HG03280 (cell line): ENCODE measurements at regions not wholly inside any gene's neighbourhood (a gene's known extent, or its start where the extent isn't known, plus 50 kb on each side); places are given as distances from the start of the nearest gene placed in this dataset.

ENCODE experiments used
- ATAC-seq: cut with Tn5 transposase; IDR thresholded peaks from one replicate; pipeline ENCODE4 v1.9.1; 2021; ENCODE audit warnings: mild to moderate bottlenecking, moderate library complexity; ENCODE audit not compliant: unreplicated experiment

DNA sequence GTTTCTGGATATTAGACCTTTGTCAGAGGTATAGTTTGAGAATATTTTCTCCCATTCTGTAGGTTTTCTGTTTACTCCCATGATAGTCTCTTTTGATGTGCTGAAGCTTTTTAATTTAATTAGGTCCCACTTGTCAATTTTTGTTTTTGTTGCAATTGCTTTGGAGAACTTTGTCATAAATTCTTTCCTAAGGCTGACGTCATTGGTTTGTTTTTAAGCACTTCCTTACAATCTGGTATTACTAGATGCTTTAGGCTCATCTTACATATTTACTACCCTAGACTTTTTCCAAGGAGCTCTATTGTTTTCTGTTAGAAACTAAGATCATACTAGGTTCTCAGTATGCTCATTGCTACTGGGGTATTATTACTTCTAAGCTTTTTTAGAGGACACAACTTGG, 806.3 kb downstream of the PDHA2 start:
- ATAC-seq: no peak

DNA sequence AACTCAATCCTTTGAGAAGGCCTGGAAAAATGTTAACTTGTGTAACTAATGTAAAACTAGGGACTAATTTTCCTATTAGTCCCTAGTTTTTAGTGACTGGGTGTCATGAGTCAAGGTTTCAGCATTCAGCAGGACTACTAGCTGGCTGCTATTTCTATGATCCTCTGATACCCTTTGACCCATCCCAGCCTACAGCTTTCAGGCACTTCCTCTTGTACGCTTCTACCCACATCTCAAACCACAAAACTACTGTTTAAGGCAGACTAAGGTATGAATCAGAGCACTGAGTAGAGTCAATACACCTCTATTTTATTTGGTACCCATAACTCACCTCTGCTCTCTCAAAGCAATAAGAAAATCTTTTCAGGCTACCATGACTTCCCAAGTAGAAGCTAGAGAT, 809.6 kb downstream of the PDHA2 start:
- no peak for ATAC-seq

DNA sequence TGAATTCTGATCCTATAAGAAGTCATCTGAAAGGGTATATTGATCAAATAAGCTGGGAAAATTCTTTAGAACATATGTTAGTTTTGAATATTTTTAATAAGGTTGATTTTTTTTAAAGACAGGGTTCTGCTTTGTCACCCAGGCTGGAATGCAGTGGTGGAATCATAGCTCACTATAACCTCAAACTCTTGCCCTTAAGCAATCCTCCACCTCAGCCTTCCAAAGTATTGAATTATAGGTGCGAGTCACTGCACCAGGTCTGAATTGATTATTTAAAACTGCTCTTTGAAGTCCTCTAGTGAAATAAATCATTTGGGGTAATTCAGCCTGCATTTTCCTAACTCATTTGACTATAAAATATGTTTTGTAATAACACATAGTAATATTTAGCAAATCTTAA, 812.3 kb downstream of the PDHA2 start:
- no peak for ATAC-seq

DNA sequence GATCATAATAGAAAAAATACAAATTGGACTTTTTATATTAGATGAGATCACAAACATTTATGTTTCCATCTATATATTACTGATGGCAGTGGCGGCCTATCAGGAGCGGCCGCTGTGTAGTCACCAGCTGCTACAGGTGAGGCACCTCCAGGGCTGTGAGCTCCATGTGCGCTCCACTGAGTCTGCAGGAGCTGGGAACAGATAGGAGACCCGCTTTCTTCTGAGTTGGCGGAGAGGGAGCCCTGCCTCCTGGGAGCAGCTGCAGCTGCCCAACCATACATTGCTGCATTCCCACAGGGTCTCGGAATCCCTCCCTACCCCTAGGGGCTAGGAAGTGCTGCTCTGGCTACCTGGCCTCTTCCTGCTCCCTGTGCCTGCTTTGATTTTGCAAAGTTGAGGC, 812.9 kb downstream of the PDHA2 start:
- ATAC-seq: no peak

DNA sequence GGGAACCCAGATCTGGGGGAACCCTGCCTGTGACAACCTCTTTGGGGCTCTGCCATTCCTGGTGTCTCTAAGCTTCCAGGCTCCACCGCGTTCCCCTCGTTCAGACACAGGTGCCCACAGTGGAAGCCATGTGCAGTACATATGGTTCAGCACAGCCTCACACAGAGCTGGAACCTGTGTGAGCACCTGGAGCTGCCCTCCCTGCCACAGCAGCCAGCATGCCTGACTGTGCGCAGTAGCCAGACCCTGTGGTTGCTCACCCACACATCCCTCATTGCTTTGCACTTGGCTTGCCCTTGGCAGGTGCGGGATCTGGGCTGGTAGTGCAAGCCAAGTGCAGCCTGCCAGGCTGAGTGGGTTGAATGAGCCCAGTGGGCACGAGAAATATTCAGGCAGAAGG, 814.2 kb downstream of the PDHA2 start:
- ATAC-seq: no peak

DNA sequence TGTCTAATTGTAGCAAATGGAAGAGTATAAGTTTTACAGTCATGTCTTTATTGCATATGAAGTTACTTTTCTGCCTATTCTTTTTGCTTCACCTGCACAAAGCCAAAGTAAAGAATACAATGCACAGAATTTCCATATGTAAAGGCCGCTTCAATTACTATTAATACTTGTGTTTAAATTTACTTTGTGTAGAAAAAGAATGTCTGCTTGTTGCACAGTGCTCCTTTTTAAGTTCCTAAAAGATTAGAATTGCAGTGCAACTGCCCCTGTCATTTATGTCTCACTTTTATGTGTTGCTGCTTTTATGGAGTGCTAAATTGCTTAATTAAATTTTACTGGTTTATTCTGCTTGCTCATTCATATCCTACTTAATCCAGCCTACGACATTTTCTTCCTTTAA, 830.5 kb downstream of the PDHA2 start:
- no peak for ATAC-seq

DNA sequence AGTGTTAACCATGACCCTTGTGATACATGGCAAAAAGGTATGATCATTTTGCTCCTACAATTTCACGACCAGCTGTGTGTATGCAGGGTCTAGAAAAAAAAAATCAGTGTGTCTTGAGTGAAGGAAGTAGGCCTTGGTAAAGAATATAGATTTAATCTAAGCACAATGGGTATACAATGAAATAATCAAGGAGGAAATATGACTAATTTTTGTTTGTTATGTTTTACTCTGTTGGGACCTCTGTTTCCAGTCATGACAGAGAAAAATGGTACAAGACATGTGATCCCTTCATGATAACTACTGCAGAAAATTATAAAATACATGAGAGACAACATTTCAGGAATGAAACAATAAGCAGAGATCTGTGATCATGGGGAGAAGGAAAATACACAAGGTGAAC, 835.5 kb downstream of the PDHA2 start:
- no peak for ATAC-seq

DNA sequence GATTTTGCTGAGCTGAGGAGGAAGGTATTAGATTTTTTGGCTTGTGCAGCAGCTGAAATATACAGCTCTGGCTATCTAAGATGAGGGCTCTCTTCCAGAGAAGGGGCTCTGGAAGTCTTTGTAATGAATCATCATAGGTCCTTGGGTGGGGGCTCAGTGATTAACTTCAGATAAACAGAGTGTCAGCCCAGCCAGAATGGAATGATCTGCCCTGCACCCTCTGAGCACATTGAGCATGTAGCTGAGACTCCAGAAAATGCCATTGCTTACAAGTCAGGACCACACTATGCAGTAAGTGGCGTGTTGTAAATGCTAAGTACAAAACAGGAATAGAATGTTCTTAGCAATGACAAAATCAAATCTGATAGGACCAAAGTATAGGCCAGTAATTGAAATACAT, 836.0 kb downstream of the PDHA2 start:
- ATAC-seq: no peak

DNA sequence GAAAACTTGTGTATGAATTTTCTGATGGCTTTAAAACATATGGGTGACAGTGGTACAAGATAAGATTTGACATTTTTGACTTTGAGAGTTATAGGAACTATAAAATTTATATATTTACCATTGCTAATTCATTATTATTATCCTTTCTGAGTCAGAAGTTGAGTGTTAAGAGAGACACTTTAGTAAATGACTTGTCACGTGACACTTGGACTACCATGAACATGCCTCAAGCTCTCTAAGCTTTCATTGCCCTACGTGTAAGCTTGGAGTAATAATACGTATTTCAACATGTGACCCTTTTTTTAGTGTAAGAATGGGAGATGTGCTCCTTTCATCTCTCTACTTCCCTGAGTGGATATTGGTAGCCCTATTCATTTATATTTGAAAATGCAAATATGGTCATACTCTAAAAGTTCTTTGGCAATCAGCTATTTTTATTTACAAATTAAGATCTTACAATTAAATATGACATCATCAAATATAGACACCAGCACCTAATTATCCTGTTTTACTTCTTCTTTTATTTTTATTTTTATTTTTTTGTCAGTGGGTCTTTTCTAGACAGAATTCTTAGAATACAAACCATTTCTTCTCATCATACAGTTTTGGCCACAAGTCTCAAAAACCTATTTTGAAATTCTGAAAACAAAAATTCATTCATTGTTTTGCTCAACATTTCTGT, 837.0 kb downstream of the PDHA2 start:
- ATAC-seq: no peak

DNA sequence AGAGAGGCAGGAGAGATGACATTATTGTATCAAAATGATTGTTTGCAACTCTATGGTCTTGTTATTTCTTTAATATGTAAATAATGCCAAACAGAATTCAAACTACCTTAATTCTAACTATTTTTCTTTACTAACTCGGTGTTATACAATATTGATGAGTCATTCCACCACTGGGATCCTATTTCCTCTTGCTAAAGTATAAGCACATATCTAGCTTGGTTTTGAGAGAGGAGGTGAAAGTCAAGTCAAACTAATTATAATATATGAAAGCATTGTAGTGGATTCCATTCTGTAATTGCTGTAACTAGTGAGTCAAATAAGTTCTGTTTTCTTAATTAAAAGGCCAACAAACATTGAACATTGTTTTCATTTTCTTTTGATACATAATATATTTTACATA, 837.6 kb downstream of the PDHA2 start:
- no peak for ATAC-seq

DNA sequence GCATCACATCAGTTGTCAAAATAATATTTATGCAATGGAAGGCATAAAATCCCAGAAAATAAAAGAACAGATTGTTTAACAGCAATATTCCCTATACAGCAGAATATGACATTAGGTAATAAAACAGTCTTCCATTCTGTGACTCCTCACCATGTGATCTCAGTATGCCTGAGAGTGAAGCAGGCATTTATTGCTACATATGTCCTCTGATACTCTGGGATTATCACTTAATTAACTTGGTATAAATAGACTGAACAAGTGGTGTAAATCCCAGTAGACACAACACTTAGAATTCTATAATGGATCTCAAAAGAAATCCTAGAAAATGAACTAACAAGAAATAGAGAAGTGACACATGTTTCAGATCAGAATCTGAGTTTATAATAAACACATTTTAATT, 841.3 kb downstream of the PDHA2 start:
- no peak for ATAC-seq

DNA sequence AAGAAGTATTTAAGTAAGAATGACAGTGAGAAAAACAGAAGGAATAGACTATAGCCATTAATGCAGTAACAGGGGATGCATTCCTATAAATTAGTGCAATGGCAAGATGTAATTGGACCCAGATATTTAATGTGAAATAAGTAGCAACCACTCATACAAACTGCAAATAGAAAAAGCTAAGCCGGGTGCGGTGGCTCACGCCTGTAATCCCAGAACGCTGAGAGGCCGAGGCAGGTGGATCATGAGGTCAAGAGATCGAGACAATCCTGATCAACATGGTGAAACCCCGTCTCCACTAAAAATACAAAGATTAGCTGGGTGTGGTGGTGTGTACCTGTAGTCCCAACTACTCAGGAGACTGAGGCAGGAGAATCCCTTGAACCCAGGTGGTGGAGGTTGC, 845.8 kb downstream of the PDHA2 start:
- no peak for ATAC-seq

DNA sequence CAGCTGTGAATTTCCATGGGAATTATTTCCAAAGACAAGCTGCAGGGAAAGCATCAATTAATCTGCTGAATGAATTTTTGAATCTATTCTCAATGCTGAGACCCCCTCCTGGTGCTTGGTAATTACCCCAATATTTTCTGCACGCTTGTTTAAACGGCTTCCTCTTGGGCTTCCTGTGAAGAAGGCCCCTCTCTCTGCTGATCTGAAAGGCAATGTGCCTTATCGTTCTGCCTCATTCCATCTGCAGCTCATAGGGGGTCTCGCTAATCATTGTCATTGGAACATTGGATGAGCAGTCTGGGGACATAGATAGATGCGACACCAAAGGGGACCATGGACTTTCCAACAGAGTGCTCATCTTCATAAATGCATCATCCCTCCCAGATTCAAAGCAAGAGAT, 851.6 kb downstream of the PDHA2 start:
- no peak for ATAC-seq

DNA sequence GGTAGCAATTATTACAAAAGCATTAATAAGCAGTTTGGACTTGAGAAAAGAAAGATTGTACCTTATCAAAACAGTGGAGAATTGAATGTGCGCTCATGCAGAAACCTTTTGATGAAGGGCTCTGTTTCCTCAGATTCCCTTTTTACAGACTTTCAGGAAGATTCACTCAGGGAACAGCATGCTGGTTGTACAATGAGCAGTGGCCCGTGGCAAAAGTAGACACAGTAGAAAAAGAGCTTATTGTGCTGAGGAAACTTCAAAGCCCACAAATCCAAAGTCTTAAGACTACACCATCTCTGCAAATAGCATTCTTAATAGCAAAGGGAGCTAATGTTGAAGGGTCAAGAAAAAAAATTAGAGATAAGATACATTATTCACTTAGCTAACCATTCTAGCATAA, 858.9 kb downstream of the PDHA2 start:
- ATAC-seq: no peak

DNA sequence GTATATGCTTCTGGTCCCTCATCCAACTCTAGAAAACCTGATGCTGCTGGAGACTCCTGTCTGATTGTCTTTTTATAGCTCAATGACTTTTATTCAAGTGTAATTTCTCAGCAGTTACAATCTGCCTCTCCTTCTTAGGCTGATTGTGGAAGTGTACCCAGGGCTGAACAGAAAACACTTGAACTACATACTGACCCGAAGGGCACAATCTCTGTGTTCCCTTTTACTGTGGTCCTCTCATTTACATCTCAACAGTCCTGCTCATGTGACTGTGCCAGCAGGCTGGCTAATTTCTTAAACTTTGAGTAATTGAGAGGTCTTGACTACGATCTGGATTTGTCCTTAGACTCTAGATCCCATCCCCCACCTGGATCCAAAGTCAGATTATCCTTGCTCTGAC, 863.4 kb downstream of the PDHA2 start:
- no peak for ATAC-seq

DNA sequence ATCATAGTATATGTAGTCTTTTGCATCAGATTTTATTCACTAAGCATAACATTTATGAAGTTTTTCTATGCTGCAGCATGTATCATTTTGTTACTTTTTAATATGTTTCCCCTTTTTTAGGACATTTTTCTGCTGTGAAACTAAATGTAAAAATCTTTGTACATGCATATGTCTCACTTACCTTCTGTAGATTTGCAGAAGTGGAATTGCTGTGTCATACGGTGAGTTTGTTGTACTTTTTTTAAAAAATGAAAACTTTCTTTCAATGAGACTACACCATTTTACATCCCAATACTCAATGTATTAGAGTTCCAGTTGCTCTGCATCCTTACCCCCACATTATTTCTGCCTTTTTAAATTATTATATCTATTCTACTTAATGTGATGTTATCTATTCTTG, 868.9 kb downstream of the PDHA2 start:
- ATAC-seq: no peak

DNA sequence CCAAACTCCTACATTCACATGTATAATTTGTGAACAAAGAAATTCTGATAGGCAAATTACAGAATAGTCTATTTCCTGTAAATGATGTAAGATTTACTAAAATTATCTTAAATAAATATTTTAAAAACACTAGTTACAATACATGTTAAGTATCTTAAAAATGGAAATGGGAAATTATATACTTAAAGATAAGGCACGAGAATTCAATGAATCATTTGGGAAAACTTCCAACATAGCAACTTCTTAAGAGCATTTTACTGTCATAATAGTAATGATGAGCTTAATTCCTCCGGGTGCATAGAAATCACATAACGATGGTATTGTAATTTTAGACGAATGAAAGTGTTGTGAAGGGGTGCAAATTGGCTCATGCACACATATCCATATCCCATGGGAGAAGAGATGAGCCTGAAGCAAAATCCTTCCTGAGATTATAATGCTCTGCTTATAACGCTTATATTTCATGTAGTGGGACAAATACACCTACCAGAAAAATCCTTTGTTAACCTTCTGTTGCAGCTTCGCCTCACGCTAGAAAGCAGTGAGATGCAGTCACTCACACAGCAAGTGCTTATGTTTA, 873.5 kb downstream of the PDHA2 start:
- ATAC-seq: no peak

DNA sequence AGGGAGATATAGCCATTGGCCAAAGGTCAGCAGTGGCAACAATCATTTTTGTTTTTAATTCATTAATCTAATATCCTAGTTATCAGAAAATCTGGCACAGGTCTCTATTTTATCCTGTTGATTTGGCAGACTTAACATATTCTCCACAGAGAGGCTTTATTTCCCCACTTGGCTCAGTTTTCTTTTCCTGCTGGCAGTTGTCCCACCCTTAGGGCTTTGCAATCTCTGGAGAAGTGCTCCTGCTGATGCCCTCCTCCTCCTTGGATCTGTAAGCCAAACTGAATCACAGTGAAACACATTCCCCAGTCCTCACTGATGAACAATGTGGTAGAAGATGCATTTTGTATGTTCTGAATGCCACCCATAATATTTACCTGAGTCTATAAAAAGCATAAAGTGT, 889.7 kb downstream of the PDHA2 start:
- no peak for ATAC-seq

DNA sequence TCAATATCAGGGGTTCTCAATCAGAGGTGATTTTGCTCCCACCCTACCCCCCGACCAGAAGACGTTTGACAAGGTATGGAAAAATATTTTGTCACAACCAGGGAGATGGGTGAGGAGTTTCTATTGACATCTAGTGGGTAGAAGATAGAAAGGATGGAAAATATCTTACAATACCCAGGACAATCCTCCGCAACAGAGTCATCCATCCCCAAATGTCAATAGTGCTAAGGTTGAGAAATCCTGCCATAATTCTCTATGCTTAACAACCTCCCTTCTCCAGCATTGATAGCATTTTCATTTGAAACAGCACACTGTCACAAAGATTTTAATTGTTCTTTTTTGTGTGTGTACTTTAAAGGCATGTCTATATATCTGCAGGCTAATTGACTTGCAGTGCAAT, 890.5 kb downstream of the PDHA2 start:
- no peak for ATAC-seq

DNA sequence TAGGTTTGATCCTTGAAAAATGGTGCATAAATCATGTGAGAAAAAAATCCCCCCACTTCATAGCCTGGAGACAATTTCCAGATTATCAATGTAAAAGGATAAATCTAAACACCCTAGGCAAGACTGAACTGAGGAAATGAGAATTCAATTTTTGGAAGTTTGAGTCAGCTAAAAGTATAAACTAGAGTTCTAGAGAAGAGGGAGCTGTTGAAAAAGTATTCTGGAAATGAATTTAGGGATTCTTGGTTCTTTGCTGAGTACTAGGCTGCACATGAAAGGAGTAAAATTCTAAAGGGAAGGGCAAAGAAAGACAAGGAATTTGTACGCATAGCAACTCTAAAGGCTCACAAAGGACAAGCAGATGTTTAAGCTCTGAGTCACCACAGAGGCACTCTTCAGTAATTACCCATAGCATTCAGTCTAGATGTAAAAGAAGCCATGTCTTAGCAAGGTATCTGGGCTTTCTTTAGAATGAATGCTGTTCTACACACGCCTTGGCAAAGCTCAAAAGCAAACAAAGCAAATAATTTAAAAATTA, 896.5 kb downstream of the PDHA2 start:
- ATAC-seq: no peak

DNA sequence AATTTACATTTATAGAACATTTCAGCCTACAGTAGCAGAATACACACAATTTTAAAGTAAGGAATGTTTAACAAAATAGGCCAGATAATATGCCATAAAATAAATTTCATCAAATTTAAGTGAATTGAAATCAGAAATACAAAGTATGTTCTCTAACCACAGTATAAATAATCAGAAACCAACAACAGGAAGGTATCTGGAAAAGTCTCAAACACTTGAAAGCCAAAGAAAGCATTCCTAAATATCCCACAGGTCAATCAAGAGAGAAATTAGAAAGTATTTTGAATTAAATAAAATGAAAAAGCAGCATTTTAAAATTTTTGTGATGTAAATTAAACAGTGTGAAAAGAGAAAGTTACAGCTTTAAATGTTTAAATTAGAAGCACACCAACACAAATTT, 899.2 kb downstream of the PDHA2 start:
- ATAC-seq: no peak

DNA sequence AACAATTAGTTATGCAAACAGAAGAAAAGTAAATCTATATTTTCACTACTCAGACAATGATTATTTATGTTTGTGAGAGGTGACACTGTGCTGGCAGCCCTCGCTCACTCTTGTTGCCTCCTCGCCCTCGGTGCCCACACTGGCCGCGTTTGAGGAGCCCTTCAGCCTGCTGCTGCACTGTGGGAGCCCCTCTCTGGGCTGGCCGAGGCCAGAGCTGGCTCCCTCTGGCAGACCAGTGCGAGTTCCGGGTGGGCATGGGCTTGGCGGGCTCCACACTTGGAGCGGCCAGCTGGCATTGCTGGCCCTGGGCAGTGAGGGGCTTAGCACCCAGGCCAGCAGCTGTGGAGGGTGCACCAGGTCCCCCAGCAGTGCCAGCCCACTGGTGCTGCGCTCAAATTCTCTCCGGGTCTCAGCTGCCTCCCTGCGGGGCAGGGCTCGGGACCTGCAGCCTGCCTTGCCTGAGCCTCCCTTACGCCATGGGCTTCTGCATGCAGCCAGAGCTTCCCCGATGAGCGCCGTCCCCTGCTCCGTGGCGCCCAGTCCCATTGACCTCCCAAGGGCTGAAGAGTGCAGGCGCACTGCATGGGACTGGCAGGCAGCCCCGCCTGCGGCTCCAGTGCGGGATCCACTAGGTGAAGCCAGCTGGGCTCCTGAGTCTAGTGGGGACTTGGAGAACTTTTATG, 902.6 kb downstream of the PDHA2 start:
- no peak for ATAC-seq
